ENCODE measurements at regions not wholly inside any gene's neighbourhood (a gene's known extent, or its start where the extent isn't known, plus 50 kb on each side); places are given as distances from the start of the nearest gene placed in this dataset.
A peak's percentile ranks its signal among the peaks of the same experiment; 100 is the strongest.

GRCh38 chr2:129741165-129741564 is 238.3 kb upstream of the RAB6C start:
- no peak for DNase-seq (ENCODE audit: low spot score, unreplicated experiment)
- Mint-ChIP-seq H3K4me1 (ENCODE audit: low read depth) (peaks cover 5% of the 10 kb centered on the region), H3K27ac (no peak overlapping the region), H3K36me3 (ENCODE audit: insufficient read depth) (no peaks in the 10 kb centered on the region), H3K27me3 (peaks cover 4% of the 10 kb centered on the region), H3K4me3 (ENCODE audit: low read depth) (no peak overlapping the region), H3K9me3 (ENCODE audit: low read depth) (no peaks in the 10 kb centered on the region)
- TF ChIP-seq CTCF (IDR thresholded peaks at IDR 0.05; ENCODE audit: unreplicated experiment), result no peak

GRCh38 chr2:129741623-129742022 is 237.8 kb upstream of the RAB6C start:
- Mint-ChIP-seq H3K9me3 (ENCODE audit: low read depth) (no peaks in the 10 kb centered on the region), H3K27me3 (peaks cover 4% of the 10 kb centered on the region), H3K4me1 (ENCODE audit: low read depth) (peaks cover 7% of the 10 kb centered on the region), H3K27ac (peak overlapping the region; percentile 67), H3K4me3 (ENCODE audit: low read depth) (no peak overlapping the region), H3K36me3 (ENCODE audit: insufficient read depth) (no peaks in the 10 kb centered on the region)
- TF ChIP-seq CTCF (IDR thresholded peaks at IDR 0.05; ENCODE audit: unreplicated experiment), result no peak
- DNase-seq (ENCODE audit: low spot score, unreplicated experiment), result no peak

GRCh38 chr2:129742415-129743180 is 236.9 kb upstream of the RAB6C start:
- Mint-ChIP-seq H3K36me3 (ENCODE audit: insufficient read depth) (no peaks in the 10 kb centered on the region), H3K27ac (no peak overlapping the region), H3K4me3 (ENCODE audit: low read depth) (no peak overlapping the region), H3K4me1 (ENCODE audit: low read depth) (peaks cover 7% of the 10 kb centered on the region), H3K27me3 (peaks cover 4% of the 10 kb centered on the region), H3K9me3 (ENCODE audit: low read depth) (no peaks in the 10 kb centered on the region)
- no peak for TF ChIP-seq CTCF (IDR thresholded peaks at IDR 0.05; ENCODE audit: unreplicated experiment)
- DNase-seq (ENCODE audit: low spot score, unreplicated experiment), result no peak

GRCh38 chr2:129744141-129744540 is 235.3 kb upstream of the RAB6C start:
- H3K27me3 Mint-ChIP-seq, result peaks cover 5% of the 10 kb centered on the region
- H3K9me3 Mint-ChIP-seq (ENCODE audit: low read depth), result no peaks in the 10 kb centered on the region
- no peak overlapping the region for H3K4me3 Mint-ChIP-seq (ENCODE audit: low read depth)
- no peak for DNase-seq (ENCODE audit: low spot score, unreplicated experiment)
- TF ChIP-seq CTCF (IDR thresholded peaks at IDR 0.05; ENCODE audit: unreplicated experiment), result no peak
- no peak overlapping the region for H3K27ac Mint-ChIP-seq
- H3K4me1 Mint-ChIP-seq (ENCODE audit: low read depth), result peaks cover 8% of the 10 kb centered on the region
- no peaks in the 10 kb centered on the region for H3K36me3 Mint-ChIP-seq (ENCODE audit: insufficient read depth)

GRCh38 chr2:129744649-129745048 is 234.8 kb upstream of the RAB6C start:
- H3K4me1 Mint-ChIP-seq (ENCODE audit: low read depth), result peaks cover 8% of the 10 kb centered on the region
- TF ChIP-seq CTCF (IDR thresholded peaks at IDR 0.05; ENCODE audit: unreplicated experiment), result peak; percentile 41
- peak overlapping the region; percentile 88 for H3K27ac Mint-ChIP-seq
- DNase-seq (ENCODE audit: low spot score, unreplicated experiment), result peak; percentile 19
- peaks cover 7% of the 10 kb centered on the region for H3K27me3 Mint-ChIP-seq
- H3K4me3 Mint-ChIP-seq (ENCODE audit: low read depth), result no peak overlapping the region
- no peaks in the 10 kb centered on the region for H3K36me3 Mint-ChIP-seq (ENCODE audit: insufficient read depth)
- no peaks in the 10 kb centered on the region for H3K9me3 Mint-ChIP-seq (ENCODE audit: low read depth)
